ENCODE measurements at regions not wholly inside any gene's neighbourhood (a gene's known extent, or its start where the extent isn't known, plus 50 kb on each side); places are given as distances from the start of the nearest gene placed in this dataset.

DNA sequence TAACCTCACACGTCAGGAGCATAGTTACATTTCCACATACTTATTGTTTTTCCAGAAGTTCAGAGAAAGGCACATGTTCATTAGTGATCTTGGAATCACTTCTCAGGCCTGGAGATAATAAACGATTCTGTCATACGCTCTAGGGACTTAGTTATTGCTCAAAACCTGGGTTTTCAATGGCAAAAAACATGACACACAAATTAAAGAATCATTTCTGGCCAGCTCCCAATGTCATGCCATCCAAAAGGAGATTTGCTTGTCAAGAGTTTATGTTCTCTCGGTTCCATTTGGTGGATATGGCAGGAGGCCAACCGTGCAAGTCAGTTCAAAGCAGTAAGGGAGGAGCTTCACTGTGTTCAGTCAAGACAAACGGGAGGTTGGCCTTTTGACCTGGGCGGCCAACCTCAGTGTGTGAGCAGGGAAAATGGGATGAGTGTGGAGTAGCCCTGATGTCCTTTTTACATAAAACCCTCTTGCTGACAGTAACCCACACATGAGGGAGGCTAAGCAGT lies 123.4 kb downstream of the NXNL2 start:
- Mint-ChIP-seq H3K4me3 (no peak overlapping the region), H3K36me3 (ENCODE audit: insufficient read depth in 1 of 3, low read depth in 3 of 3) (no peaks in the 10 kb centered on the region), H3K4me1 (peaks cover 0 to 3% of the 10 kb centered on the region in 2 experiments; a peak in 1 of 4 replicates), H3K9me3 (no peaks in the 10 kb centered on the region; a peak in 2 of 5 replicates), H3K27ac (no peak overlapping the region), H3K27me3 (ENCODE audit: low read depth) (no peaks in the 10 kb centered on the region; the same call in 1 of the 2 replicates)
- TF ChIP-seq CTCF (conservative IDR thresholded peaks at IDR 0.05): no peak
- Histone ChIP-seq H3K14ac (ENCODE audit: insufficient read depth, low read length) (no peak overlapping the region), H3K9ac (ENCODE audit: extremely low read depth, insufficient read length, low read length) (no peak overlapping the region), H3K27me3 (ENCODE audit: insufficient read depth, low read length) (no peaks in the 10 kb centered on the region), H3K18ac (ENCODE audit: insufficient read length, low read depth, low read length) (no peak overlapping the region), H3K4me1 (ENCODE audit: insufficient read depth, low read length) (no peaks in the 10 kb centered on the region), H3K4ac (ENCODE audit: low read depth, low read length) (no peak overlapping the region), H3K23ac (ENCODE audit: insufficient read length, low read depth, low read length) (no peak overlapping the region), H2BK15ac (ENCODE audit: low read depth, low read length) (no peak overlapping the region), H2BK120ac (ENCODE audit: low read depth, low read length, poor library complexity, severe bottlenecking) (no peak overlapping the region), H2AFZ (ENCODE audit: low read length) (no peak overlapping the region), H2BK12ac (ENCODE audit: insufficient read length, low read depth, low read length) (no peak overlapping the region), H4K20me1 (ENCODE audit: control insufficient read depth, insufficient read depth, insufficient read length) (no peaks in the 10 kb centered on the region), H4K8ac (replicated peaks; ENCODE audit: insufficient read length, low read depth, low read length) (no peak overlapping the region), H2BK20ac (ENCODE audit: low read depth, low read length, poor library complexity, severe bottlenecking) (no peak overlapping the region), H4K5ac (ENCODE audit: insufficient read length, low read depth, low read length) (no peak overlapping the region), H4K91ac (ENCODE audit: insufficient read length, low read depth, low read length) (no peak overlapping the region), H3K9me3 (ENCODE audit: control insufficient read depth, low read depth, low read length) (no peaks in the 10 kb centered on the region), H3K4me2 (ENCODE audit: insufficient read depth, insufficient read length, low read length) (no peak overlapping the region), H2AK5ac (ENCODE audit: insufficient read length, low read length) (no peak overlapping the region), H3K79me2 (ENCODE audit: insufficient read depth, low read length) (no peaks in the 10 kb centered on the region), H3T11ph (ENCODE audit: low read length) (no peak overlapping the region), H2BK5ac (ENCODE audit: insufficient read length, low read length) (no peak overlapping the region), H3K23me2 (ENCODE audit: insufficient read length, low read depth, low read length, poor library complexity, severe bottlenecking) (no peaks in the 10 kb centered on the region), H3K27ac (ENCODE audit: insufficient read length, low read depth, low read length) (no peak overlapping the region), H3K56ac (ENCODE audit: insufficient read length, low read depth, low read length) (no peak overlapping the region), H3K79me1 (ENCODE audit: insufficient read depth, low read depth, low read length, poor library complexity, severe bottlenecking) (no peaks in the 10 kb centered on the region)
- WGBS (ENCODE audit: extremely low coverage, insufficient read length, low lambda C conversion rate): no CpG with 5 or more reads among the region's 7 CpGs
- DNase-seq: no peak

Data from H9 (cell line).